GM18517 (cell line): ENCODE measurements at regions not wholly inside any gene's neighbourhood (a gene's known extent, or its start where the extent isn't known, plus 50 kb on each side); places are given as distances from the start of the nearest gene placed in this dataset.

Experiments used
- ATAC-seq: cut with Tn5 transposase; IDR thresholded peaks from one replicate; pipeline ENCODE4 v1.9.1; 2021; ENCODE audit warnings: mild to moderate bottlenecking, moderate library complexity; ENCODE audit not compliant: unreplicated experiment

DNA sequence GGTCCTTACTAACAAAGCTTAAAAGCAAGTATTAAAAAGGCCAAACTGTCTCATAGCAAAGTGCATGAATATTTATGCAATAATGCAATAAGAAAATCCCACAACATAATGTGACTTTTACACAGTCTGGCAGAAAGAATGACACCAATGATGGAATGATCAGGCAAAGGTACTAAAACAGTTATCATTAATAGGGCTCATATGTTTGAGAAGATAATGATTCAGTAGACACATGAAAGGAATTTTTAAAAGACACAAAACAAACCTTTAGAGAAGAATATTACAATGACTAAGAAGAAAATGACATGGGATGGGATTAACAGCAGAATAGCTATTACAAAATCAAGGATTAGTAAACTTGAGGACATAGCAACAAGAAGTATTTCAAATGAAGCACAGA is 1411.2 kb upstream of the TMEM132C start:
- no peak for ATAC-seq

DNA sequence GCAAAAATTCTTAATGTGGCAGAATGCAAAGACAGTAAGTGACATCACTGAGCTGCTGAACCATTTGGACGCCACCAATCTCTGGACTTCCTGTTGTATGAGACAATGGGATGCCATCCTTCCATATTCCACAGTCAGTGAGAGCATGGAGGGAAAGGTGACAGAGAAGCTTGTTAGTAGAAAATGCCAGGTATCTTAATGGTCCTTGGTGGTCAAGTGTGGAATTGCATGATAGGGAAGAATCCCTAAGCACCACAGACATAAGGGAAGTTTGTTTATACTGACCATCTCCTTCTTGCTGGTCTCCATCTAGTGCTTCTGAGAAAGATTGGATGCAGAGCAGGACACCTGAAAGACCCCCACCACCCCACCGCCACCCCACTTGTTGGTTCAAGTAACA is 1410.0 kb upstream of the TMEM132C start:
- no peak for ATAC-seq

GRCh38 chr12:126858560-126858959 is 1408.4 kb upstream of the TMEM132C start:
- no peak for ATAC-seq

DNA sequence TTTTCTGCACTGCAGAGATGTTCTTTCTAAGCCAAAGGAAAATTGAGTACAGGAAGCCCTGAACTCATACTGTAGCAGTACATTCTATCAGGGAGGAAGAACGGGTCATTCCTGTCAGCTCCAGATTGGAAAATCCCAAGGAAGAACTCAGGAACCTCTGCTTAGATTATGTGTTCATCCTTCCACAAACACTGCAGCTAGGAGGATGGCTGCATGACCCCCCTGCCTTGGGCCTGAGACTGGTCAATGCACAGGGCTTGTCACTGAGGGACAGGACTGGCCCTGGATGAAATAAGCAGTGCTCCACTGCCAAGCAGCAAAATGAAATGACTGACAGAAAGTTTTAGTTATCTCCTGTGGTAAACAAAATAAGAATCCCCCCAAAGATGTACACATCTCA is 1406.8 kb upstream of the TMEM132C start:
- no peak for ATAC-seq

DNA sequence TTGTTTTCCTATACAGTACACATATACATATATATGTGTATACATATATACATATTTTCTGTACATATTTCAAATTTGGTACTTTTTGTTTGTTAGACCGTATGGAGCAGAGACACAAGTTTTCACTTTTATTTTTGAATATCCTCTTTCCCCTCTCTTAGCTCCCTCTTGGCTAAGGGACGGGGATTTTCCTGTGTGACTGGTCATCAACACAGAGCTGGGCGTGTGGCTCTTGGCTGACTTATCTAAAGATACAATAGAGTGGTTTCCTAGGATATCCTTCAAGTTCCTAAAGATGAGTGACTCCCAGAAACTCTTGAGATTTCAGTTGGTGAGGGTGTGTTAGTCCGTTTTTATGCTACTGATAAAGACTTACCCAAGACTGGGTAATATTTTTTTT is 1404.5 kb upstream of the TMEM132C start:
- ATAC-seq = no peak

GRCh38 chr12:126869644-126870043 is 1397.3 kb upstream of the TMEM132C start:
- ATAC-seq = no peak

DNA sequence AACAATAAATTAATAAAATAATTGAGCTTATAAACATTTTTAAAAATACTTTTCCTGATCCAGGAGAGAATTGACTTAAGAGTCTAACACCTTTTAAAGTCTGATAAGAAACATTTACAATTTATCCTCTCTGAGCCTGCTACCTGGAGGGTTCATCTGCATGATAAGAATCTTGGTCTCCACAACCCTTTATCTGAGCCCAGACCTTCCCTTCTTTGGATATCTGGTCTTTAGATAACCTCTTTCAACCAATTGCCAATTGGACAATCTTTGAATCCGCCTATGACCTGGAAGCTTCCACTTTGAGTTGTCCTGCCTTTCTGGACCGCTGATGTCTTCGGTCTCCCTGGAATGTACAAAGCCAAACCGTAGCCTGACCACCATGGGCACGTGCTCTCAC is 1393.3 kb upstream of the TMEM132C start:
- ATAC-seq = no peak

DNA sequence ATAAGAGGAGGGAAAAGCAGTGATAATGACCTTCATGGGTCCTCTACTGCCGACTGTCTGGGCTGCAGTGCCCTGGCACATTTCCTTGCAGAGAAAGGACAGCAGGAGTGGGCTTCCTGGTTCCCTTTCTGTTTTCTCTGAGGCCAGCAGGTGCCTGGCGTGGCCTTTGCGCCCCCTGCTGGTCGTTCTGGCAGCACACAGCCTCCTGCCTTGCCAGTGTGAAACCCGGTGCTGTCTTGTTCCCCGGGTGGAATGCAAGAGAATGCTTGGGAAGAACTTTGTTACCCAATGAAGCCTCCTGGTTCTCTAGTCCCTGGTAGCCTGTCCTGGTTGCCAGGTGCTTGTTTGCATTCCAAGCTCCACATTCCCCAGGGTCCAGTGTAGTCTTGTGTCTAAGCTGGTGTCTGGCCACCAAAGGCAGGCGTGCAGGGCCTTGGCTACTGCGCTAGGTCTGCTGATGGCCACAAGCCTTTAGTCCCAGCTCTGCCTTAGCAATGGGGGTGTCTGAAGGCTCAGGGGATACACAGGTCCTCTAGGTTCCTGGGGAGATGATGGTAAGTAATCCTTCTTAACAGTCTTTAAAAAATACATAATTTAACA is 1392.4 kb upstream of the TMEM132C start:
- ATAC-seq = no peak

GRCh38 chr12:126879842-126880241 is 1387.1 kb upstream of the TMEM132C start:
- no peak for ATAC-seq

DNA sequence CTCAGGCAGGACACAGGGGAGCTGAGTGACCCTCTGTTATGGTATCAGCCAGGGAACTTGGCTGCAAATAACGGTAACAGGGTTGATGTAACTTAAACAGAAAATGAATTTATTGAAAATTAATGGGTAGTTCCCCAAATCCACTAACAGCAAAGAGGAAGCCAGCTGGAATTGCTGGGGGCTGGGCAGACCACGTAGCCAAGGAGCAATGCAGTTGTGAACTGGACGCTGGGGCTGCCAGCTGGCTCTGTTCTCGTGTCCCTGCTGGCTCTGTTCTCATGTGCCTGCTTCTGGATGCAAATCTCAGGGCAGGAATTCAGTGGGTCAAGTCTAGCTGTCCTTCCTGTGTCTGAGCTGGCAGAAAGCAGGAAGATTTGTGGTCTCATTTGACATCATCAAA is 1383.3 kb upstream of the TMEM132C start:
- no peak for ATAC-seq

- ATAC-seq = no peak
Observed at GRCh38 chr12:126889501-126889900, 1377.5 kb upstream of the TMEM132C start.

DNA sequence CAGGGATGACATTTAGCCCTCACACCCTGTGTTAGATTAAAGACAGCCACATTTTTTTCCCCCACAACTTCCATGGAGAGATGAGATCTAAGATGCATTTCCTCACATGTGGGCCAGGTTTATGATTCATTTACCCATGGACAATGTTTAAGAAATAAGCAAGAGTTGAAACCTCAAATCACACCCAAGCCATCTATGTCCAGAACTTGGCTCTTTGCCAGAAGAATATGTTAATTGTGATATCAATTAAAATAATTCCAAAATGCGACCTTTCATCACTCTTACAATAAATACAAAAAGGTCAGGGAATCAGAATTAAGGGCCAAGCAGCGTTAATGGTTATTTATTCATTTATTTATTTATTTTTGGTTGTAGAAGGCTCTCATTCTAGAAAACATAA is 1376.9 kb upstream of the TMEM132C start:
- ATAC-seq = no peak

- ATAC-seq = no peak
Observed at GRCh38 chr12:126891789-126892188, 1375.2 kb upstream of the TMEM132C start.

GRCh38 chr12:126895951-126896913 is 1370.7 kb upstream of the TMEM132C start:
- no peak for ATAC-seq

GRCh38 chr12:126897102-126897501 is 1369.9 kb upstream of the TMEM132C start:
- ATAC-seq = no peak

DNA sequence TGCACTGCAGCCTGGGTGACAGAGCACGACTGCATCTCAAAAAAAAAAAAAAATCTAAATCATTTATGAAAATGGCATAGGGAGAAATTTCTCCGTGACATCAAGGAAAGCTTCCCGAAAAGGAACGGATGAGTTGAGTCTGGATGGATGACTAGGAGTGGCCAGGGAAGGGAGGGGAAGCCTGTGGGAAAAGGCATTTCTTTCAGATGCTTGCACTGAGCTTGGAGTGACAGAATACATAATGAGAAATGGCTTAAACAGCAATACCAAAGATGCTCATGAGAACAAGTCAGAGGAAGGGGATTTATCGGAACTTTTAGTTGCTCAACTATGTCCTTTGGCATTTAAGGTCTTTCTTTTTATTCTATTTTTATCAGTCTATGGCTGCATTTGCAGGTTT is 1369.2 kb upstream of the TMEM132C start:
- ATAC-seq = no peak

GRCh38 chr12:126898562-126898961 is 1368.4 kb upstream of the TMEM132C start:
- no peak for ATAC-seq

- no peak for ATAC-seq
Observed at GRCh38 chr12:126899926-126900792, 1366.8 kb upstream of the TMEM132C start.

DNA sequence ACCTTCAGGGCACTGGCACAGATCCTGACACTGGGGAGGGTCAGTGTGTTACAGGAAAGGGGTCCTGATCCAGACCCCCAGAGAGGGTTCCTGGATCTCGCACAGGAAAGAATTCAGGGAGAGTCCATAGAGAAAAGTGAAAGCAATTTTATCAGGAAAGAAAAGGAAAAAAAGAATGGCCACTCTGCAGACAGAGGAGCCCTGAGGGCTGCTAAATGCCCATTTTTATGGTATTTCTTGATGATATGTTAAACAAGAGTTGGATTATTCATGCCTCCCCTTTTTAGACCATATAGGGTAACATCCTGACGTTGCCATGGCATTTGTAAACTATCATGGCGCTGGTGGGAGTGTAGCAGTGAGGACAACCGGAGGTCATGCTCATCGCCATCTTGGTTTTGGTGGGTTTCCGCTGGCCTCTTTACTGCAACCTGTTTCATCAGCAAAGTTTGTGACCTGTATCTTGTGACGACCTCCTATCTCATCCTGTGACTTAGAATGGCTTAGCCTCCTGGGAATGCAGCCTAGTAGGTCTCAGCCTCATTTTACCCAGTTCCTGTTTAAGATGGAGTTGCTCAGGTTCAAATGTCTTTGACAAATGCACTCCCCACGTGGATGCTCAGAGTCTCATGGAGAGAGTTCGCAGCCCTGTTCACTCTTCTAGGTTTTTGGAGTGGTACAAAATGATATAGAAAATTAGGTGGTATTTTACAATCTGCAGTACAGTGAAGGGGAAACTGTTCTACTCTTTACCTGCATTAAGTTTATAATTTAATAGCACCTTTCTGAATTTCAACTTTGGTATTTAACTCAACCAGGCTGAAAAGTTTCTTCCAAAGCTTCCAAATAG is 1363.7 kb upstream of the TMEM132C start:
- no peak for ATAC-seq

- no peak for ATAC-seq
Observed at GRCh38 chr12:126905752-126906151, 1361.2 kb upstream of the TMEM132C start.
